HFF-Myc (cell line): ENCODE measurements at regions not wholly inside any gene's neighbourhood (a gene's known extent, or its start where the extent isn't known, plus 50 kb on each side); places are given as distances from the start of the nearest gene placed in this dataset.

Experiments used
- DNase-seq: peaks from one replicate; pipeline ENCODE4 v3.0.0-alpha.2; 2011; ENCODE audit warnings: low read depth; ENCODE audit errors: extremely low read depth
- H3K4me3 ChIP-seq: replicated peaks from 2 replicates; pipeline ENCODE4 v1.5.1; 2011; ENCODE audit warnings: low read depth, mild to moderate bottlenecking, control low read depth, low read length
- CTCF ChIP-seq: IDR thresholded peaks from 2 replicates; pipeline ENCODE4 v1.5.1; 2012; ENCODE audit warnings: mild to moderate bottlenecking, low read depth, low read length, control low read depth; ENCODE audit errors: missing control alignments

GRCh38 chr13:39952249-39953233 is 297.1 kb downstream of the COG6 start:
- no peak for TF ChIP-seq CTCF
- DNase-seq = peak; percentile 77
- H3K4me3 ChIP-seq = no peak overlapping the region

GRCh38 chr13:39954476-39954875 is 299.0 kb downstream of the COG6 start:
- no peak for TF ChIP-seq CTCF
- H3K4me3 ChIP-seq = no peak overlapping the region

GRCh38 chr13:39955560-39955959 is 300.1 kb downstream of the COG6 start:
- TF ChIP-seq CTCF = no peak
- DNase-seq = no peak
- no peak overlapping the region for H3K4me3 ChIP-seq

More at GRCh38 chr13:39954476-39954875, 299.0 kb downstream of the COG6 start:
- DNase-seq = no peak

- no peak for DNase-seq
- H3K4me3 ChIP-seq = no peak overlapping the region
- no peak for TF ChIP-seq CTCF
Measured at GRCh38 chr13:39956036-39956435, 300.6 kb downstream of the COG6 start.

- no peak for TF ChIP-seq CTCF
- DNase-seq = no peak
- H3K4me3 ChIP-seq = no peak overlapping the region
Measured at GRCh38 chr13:39957868-39958677, 302.6 kb downstream of the COG6 start.

GRCh38 chr13:39959497-39960144 is 304.2 kb downstream of the COG6 start:
- no peak for DNase-seq
- no peak for TF ChIP-seq CTCF
- no peak overlapping the region for H3K4me3 ChIP-seq
